GM19455 (cell line): ENCODE measurements at regions not wholly inside any gene's neighbourhood (a gene's known extent, or its start where the extent isn't known, plus 50 kb on each side); places are given as distances from the start of the nearest gene placed in this dataset.
"Not testable (repeated sequence)": the region's sequence is repeated elsewhere in the genome, so short reads cannot be mapped to it uniquely, and the experiment has no call there.

Source experiments
- ATAC-seq: cut with Tn5 transposase; IDR thresholded peaks from one replicate; pipeline ENCODE4 v1.9.1; 2021; ENCODE audit not compliant: unreplicated experiment

DNA sequence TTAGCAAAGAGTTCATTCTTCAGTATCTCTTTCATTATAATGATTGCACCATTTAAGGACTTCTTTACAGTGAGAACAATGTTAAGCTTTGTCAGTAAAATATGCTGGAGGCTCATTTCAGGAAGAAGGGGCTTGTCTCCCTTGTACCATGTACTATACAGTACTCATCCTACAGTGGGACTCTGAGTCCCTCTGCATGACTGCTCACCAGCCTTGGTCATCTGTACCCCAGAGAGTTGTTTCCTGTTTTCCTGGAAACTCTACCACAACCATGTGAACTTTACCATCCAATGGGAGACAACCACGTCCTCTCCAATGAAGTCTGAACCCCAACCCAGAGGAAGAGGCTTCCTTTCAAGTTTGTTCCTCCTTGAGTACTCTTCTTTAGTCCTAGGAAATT lies 1171.1 kb upstream of the CRIM1 start:
- ATAC-seq, result no peak

DNA sequence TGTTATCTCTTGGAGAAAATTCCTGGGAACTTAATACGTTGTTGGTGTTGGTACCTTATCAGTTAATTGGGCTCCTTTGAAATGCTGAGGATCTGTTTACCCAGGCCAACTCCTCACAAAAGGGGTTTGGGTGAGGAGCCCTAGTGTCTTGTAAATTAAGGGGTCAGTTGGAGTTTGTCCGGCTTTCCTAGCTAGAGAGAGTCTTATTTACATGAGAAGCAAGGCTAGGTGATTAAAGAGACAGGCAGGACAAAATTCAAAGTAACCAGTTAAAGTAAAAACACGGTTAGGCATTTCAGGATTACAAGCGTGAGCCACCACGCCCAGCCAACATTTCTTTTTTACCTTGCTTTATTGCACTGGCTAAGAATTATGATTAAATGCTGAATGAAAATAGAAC lies 1178.9 kb upstream of the CRIM1 start:
- not testable (repeated sequence) for ATAC-seq

DNA sequence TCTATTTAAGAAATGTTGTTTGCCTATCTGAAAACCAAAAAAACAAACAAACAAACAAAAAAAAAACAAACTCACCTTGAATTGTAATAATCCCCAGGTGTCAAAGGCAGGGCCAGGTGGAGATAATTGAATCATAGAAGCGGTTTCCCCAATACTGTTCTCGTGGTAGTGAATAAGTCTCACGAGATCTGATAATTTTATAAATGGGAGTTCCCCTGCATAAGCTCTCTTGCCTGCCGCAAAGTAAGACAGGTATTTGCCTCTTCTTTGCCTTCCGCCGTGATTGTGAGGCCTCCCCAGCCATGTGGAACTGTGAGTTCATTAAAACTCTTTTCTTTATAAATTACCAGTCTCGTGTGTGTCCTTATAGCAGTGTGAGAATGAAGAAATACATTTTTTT lies 1180.7 kb upstream of the CRIM1 start:
- no peak for ATAC-seq

DNA sequence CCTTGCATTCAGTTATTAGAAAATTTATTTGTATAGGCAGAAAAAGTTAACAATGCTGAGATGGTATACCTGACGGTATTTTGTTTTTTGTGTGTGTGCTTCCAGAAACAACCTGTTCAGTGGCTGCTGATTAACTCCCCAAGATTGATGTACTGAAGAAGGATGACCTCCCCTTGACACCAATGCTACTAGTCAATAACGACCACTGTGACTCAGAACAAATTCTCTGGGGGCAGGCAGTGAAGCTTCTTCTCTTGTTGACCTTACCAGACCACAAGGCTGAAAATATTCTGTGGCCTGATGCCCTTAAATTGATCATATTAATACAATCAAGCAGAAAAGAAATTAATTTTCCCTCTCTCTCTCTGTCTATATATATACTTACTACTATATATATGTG lies 1182.9 kb upstream of the CRIM1 start:
- ATAC-seq, result no peak

DNA sequence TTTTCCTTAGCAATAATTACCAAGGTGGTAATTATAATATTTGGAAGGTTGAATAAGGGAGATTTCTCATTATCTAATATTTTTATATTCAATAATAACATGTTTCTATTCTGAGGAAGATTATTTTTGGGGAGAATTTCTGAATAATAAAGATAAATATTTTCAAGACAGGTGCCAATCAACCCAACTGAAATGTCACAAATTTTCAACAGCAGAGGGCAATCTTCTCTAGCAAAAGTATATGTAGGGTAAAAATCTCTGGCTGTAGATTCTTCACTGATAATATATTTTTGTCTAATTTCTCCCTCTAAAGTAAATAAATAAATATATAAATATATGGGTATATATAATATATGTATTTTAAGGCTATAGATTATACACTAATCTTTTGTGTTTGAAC lies 1187.2 kb upstream of the CRIM1 start:
- ATAC-seq, result no peak

DNA sequence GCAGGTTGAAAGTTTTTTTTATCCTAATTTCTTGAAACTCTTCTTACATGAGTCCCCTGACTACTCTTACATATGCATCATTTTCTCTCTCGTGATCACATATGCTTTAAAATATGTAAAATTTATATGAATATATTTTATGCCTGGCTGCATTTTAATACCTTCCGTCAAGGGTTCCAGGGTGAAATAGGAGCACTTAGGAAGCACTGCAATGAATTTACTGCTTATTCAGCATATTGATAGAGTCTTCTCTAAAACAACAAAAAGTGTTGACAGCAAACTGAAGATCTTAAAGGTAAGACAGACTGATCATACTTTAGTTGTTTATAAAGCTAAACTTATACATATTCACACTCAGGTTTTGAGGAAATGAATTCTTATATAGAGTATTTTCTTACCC lies 1191.6 kb upstream of the CRIM1 start:
- ATAC-seq, result no peak

DNA sequence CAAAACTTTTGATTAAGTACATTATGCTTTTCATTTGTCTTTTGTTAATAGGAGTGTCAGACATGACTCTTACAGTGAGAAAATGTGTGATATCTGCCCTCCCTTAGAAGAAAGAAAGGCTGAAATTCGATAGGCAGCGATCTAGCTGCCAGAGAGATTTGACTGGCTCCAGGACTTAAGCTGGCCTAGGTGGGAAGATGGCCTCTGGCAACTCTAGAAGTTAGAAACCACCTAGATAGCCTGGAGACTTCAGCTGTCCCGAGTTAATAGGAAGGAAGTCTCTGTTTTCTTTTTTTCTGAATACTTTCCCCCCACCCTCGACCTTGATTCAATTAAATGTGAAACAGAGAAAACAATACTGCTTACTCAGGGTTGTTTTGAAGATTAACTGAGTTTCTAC lies 1194.7 kb upstream of the CRIM1 start:
- no peak for ATAC-seq

DNA sequence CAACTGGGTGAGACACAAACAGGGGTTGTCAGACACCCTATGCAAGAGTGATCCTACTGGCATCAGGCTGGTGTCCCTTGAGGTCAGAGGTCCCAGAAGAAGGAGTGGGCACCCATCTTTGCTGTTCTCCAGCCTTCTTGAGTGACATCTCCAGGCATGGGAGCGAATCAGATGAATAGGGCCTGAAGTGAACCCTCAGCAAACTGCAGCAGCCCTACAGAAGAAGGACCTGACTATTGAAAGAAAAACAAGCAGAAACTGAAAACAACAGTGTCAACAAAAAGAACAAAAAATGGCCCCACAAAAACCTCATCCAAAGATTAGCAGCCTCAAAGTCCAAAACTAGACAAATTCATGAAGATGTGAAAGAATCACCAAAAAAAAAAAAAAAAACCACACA lies 1229.7 kb upstream of the CRIM1 start:
- no peak for ATAC-seq

DNA sequence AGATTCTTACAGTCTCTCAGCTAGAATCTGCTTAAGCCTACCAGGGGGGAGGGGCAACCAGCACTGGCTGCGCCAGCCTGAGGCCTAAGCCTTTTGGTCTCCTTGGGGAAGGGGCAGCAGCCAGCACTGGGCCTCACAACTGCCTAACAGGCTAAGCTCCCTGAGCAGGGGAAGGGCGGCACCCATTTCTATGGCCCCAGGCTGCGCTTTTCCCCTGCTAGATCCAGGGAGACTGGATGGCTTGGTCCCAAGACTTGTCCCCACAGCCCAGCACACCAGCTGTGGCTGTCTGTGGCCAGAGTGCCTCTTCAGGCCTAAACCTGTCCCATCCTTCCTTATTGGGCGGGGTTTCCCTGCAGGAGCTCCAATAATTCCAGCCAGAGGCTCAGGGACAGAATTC lies 1230.3 kb upstream of the CRIM1 start:
- no peak for ATAC-seq

DNA sequence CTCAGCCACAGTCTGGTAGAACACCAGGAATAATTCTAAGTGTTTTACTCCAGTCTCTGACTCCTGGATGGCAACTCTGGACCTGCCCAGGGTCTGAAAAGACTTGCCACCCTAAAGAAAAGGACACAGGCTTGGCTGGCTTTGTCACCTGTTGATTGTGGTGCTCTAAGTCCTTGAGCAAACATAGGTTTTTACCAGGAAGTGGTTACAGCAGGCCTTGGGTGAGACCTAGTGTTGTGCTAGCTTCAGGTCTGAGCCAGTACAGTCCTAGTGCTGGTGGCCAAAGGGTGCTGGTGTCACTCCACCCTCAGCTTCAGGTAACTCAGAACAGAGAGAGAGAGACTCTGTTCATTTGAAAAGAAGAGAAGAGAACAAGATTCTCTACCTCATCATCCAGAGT lies 1239.4 kb upstream of the CRIM1 start:
- ATAC-seq, result no peak

DNA sequence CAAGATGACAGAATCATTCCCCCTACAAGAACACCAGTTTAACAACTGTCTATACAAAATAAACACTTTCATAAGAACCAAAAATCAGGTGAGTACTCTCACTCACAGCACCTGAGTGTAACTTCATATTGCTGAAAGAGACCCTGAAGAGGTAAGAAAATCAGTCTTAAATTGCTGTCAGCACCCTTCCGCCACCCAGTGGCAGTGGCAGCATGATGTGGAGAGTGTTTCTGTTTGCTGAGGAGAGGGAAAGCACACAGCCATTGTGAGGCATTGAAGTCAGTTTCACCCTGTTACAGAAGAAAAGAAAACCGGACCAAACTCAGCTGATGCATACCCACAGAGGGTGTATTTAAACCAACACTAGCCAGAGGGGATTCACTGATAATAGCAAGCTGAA lies 1240.8 kb upstream of the CRIM1 start:
- ATAC-seq, result no peak

DNA sequence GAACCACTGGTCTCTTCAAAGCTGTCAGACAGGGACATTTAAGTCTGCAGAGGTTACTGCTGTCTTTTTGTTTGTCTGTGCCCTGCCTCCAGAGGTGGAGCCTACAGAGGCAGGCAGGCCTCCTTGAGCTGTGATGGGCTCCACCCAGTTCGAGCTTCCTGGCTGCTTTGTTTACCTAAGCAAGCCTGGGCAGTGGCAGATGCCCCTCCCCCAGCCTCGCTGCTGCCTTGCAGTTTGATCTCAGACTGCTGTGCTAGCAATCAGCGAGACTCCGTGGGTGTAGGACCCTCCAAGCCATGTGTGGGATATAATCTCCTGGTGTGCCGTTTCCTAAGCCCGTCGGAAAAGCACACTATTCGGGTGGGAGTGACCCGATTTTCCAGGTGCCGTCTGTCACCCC lies 1243.2 kb upstream of the CRIM1 start:
- not testable (repeated sequence) for ATAC-seq

DNA sequence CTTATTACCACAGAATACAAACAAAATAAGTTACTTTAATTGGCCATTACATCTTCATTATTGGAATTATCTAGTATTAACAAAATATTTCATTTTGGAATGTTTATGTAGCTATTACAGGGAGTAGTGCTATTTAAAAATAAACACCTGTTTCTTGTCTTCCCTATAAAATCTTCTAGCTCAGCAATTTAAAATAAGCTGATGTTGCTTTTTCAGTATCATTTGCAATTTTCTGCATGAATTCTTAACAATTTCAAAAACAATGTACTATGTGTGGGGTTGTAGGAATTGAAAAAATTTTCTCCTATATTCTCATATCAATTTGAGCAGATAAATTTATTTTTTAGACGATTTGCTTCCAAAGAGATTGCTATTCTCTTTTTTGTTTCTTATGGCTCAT lies 1251.3 kb upstream of the CRIM1 start:
- no peak for ATAC-seq

DNA sequence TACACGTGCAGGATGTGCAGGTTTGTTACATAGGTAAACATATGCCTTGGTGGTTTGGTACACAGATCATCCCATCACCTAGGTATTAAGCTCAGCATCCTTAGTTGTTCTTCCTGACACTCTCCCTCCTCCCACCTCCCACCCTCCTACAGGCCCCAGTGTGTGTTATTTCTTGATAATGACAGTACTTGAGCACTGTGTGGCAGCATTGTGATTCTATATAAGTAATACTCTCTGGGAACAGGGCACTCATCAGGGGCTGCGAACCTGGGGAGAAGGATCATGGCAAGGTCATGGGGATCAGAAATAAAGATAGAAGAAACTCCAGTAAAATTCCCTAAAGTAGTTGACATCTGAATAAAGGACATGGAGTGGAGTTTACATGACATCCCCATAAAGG lies 1256.2 kb upstream of the CRIM1 start:
- no peak for ATAC-seq

DNA sequence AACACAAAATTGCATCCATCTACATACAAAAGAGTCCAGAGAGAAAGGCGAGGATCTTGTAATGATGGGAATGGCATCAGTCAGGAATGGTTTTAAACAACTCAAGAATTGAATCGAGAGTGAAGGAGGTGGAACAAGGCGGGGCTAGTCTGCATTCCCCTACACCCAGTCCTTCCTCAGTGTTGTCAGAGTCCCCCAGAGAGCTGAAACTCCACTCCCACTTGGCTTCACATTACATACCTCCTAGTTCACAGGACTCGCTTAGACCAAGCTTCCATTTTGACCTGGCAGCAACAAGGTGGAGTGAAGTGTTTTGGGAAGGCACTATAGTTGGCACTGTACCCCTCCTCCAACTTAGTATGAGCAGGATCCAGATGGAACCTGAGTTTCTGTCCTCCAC lies 1273.5 kb upstream of the CRIM1 start:
- ATAC-seq, result no peak

DNA sequence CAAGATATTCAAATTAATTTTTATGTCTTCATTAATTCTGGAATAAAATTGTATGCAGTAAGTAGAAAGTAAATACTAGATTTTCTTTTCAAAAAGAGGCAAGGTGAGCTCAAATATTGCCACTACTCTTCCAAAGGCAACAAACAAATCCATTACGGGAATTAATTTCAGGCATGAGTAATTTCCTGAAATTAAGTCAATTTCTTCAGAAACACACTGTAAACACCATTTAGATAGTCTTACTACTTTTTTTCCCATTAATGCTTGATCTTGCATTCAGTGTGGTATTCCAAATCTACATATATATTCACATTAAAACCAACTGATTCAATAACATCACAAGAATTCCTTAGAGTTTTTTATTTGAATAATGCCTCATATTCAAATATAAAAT lies 1274.0 kb upstream of the CRIM1 start:
- no peak for ATAC-seq

DNA sequence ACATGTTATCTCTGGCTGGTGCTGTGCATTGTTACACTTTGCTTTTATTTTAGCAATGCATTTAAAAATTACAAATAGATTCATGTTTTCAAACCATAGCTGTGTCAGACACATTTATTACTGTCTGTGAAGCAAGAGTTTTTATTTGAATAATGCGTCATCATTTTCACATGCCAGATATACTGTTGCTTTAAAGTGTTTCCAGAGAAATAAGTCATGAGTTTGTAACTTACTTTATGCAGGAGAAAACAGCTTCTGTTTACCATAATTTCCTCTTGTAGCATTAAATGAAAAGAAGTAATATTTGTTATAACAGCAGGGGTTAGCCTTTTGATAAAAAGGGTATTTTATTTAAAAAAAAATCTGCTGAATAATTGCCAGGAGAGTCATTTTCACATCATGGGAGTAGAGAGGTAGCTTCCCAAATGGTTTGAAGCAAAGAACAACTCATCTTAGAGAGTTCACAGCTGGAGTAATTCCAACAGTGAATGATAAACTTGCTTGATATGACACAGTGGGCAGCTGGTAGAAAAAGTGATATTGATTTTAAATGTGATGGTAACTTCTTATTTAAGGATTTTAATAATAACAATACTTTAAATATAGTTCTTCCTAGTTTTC lies 1274.5 kb upstream of the CRIM1 start:
- no peak for ATAC-seq

DNA sequence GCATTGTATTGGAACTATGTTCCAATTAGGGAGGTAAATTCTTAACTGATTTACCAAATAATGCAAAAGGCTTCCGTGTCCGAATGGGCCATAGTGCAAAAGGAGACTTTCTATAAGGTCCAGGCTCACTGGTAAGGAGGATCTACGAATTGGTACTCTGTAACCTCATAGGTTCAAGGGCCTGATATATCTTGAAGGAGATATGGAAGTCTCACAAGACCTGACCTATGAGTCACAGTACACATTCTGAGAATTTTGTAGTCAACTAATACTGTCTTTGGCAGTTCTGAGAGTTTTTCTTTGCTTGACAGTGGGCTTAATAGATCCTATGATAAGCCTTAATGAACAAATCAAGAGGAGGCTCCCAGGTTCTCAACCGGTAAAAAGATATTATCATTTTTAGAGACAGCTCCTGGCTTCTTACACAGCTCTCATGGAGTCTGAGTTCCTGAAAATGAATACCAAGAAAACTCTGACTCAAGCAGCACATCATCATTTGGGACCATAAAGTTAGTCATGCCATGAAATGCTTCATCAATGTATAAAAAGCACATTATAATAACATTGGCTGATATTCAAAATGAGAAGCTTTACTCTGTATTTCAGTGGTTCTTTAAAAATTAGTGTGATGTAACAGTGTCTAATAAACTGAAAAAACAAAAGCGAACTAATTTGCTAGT lies 1275.2 kb upstream of the CRIM1 start:
- no peak for ATAC-seq

DNA sequence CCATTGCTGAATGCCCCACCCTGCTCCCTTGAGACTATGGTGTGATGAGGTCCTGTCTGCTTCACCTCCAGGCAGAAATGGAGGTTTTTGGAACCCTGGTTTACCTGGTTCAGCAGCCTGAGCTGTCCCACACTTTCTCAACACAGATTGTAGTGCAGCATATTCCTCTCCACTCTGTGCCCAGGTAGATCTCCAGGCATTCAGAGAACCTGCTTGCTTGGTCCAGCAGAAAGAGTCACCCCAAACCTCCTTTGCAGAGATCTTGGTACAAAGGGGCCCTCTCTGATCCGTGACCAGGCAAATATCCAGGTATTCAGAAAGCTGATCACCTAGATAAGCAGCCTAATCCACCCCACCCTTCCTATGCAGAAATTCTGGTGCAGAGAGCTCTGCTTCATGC lies 1288.2 kb upstream of the CRIM1 start:
- ATAC-seq, result no peak

DNA sequence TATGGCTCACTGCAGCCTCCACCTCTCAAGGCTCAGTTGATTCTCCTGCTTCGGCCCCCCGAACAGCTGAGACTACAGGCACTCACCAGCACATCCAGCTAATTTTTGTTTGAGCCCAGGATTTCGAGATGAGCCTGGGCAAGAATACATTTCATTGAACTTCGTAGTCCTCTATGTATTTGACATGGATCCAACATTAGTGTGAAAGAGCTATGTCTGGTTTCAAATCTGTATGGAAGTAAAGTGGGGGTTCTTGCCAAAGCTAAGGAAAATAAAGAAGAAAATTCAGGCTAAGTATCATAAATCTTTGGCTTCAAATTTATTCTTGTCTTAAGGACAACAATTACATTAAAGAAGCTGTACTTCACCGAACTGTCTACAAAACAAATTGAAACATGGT lies 1291.7 kb upstream of the CRIM1 start:
- no peak for ATAC-seq

DNA sequence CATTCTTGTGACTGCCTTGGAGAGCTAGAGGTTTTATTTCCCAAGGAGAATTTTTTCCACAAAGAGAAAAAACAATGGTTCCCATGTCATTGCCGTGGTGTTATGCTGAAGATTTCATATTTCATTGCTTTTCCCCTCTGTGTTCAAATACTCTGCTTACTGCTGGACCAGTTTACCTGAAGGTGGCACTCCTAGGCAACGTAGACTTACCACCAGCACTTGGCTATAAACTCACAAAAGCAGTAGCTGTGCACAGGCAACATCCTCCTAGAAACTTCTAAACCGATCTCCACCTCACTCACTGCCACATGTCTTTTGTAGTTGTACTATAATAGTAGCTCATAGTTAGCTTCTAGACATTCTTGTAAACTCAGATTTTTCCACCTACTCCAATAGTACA lies 1319.7 kb upstream of the CRIM1 start:
- ATAC-seq, result no peak

DNA sequence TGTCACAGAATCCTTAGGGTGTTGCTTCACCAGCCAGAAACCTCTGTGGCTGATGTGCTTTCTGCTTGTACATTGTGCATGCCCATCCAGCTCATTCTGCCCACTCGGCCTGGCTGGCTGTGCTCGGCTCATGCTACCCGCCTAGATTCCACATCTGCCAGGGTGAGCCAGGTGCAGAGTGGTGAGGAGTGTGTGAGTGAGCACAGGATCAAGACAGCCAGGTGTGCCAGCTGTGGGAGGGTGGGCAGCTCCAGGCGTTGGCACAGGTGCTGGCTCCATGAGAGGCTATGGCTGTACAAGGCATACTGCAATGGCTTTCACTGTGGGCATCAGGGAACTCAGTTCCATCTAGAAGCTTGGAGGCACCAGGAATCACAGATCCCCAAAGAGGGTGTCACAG lies 1321.8 kb upstream of the CRIM1 start:
- no peak for ATAC-seq

DNA sequence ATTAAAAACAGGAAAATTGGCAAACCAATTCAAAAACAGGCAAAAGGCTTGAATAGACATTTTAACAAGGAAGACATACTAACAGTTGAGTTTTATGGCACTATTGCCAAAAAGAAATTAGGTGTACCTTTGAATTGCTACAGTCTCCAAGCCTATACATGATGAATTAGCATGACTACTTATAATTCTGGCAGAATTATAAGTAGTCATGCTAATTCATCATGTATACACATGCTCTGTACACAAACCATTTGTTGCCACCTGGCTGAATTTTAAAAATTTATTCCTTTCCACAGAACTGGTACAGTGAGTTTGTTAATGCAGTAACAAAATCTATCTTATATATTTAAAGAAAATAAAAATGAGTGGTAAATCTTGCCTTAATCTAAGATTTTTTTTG lies 1332.0 kb upstream of the CRIM1 start:
- ATAC-seq, result no peak
